ENCODE measurements at regions not wholly inside any gene's neighbourhood (a gene's known extent, or its start where the extent isn't known, plus 50 kb on each side); places are given as distances from the start of the nearest gene placed in this dataset.

- Mint-ChIP-seq H3K36me3 (ENCODE audit: low read depth) (peaks cover 12% of the 10 kb centered on the region), H3K9me3 (peaks cover 19% of the 10 kb centered on the region), H3K4me3 (no peak overlapping the region), H3K27ac (no peak overlapping the region), H3K27me3 (ENCODE audit: insufficient read depth, low read depth, poor library complexity) (no peaks in the 10 kb centered on the region), H3K4me1 (no peaks in the 10 kb centered on the region)
- Histone ChIP-seq H3K79me2 (replicated peaks; ENCODE audit: insufficient read depth) (no peaks in the 10 kb centered on the region), H3K27ac (ENCODE audit: low read depth) (no peak overlapping the region), H3K4me3 (no peak overlapping the region), H3F3A (replicated peaks; ENCODE audit: low read depth) (no peaks in the 10 kb centered on the region), H3K36me3 (ENCODE audit: insufficient read depth) (no peaks in the 10 kb centered on the region), H3K4me2 (no peak overlapping the region), H3K27me3 (ENCODE audit: insufficient read depth) (no peaks in the 10 kb centered on the region), H2AFZ (no peak overlapping the region), H3K4me1 (ENCODE audit: insufficient read depth) (no peaks in the 10 kb centered on the region), H4K20me1 (replicated peaks; ENCODE audit: insufficient read depth) (no peaks in the 10 kb centered on the region), H3K9me2 (ENCODE audit: insufficient read depth) (0 out of 2 replicates have a peak, but pooled peaks cover 6% of the 10 kb centered on the region)
- ATAC-seq (no peak), DNase-seq (ENCODE audit: low spot score) (no peak)
- TF ChIP-seq ZNF114 (CRISPR knock-in tag; IDR thresholded peaks at IDR 0.05), result no peak
- TF ChIP-seq, protein P1, sequence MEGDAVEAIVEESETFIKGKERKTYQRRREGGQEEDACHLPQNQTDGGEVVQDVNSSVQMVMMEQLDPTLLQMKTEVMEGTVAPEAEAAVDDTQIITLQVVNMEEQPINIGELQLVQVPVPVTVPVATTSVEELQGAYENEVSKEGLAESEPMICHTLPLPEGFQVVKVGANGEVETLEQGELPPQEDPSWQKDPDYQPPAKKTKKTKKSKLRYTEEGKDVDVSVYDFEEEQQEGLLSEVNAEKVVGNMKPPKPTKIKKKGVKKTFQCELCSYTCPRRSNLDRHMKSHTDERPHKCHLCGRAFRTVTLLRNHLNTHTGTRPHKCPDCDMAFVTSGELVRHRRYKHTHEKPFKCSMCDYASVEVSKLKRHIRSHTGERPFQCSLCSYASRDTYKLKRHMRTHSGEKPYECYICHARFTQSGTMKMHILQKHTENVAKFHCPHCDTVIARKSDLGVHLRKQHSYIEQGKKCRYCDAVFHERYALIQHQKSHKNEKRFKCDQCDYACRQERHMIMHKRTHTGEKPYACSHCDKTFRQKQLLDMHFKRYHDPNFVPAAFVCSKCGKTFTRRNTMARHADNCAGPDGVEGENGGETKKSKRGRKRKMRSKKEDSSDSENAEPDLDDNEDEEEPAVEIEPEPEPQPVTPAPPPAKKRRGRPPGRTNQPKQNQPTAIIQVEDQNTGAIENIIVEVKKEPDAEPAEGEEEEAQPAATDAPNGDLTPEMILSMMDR (conservative IDR thresholded peaks at IDR 0.05; ENCODE audit: low read depth in 2 of 2), result peak in 1 of 2 experiments; percentile 29; a peak in 1 of 4 replicates
- TF ChIP-seq ZNF331 (CRISPR knock-in tag; IDR thresholded peaks at IDR 0.05; ENCODE audit: low read depth), result no peak
Observed at GRCh38 chr2:107380912-107381311, 445.8 kb upstream of the RGPD4 start.

GRCh38 chr2:107383691-107384090, 443.0 kb upstream of the RGPD4 start:
- Mint-ChIP-seq H3K4me1 (no peaks in the 10 kb centered on the region), H3K9me3 (peaks cover 33% of the 10 kb centered on the region), H3K27ac (no peak overlapping the region), H3K36me3 (ENCODE audit: low read depth) (peaks cover 16% of the 10 kb centered on the region), H3K4me3 (no peak overlapping the region), H3K27me3 (ENCODE audit: insufficient read depth, low read depth, poor library complexity) (no peaks in the 10 kb centered on the region)
- H3K9me2 ChIP-seq (ENCODE audit: insufficient read depth), result 0 out of 2 replicates have a peak, but pooled peaks cover 6% of the 10 kb centered on the region
- H4K20me1 ChIP-seq (replicated peaks; ENCODE audit: insufficient read depth), result no peaks in the 10 kb centered on the region
- no peak for TF ChIP-seq STAT1 (IDR thresholded peaks at IDR 0.05; ENCODE audit: unreplicated experiment)
- TF ChIP-seq EZH2phosphoT487 (IDR thresholded peaks at IDR 0.05; ENCODE audit: unreplicated experiment), result no peak
- no peak for TF ChIP-seq POLR2AphosphoS5 (IDR thresholded peaks at IDR 0.05; ENCODE audit: low read depth)
- TF ChIP-seq ZNF331 (CRISPR knock-in tag; IDR thresholded peaks at IDR 0.05; ENCODE audit: low read depth), result no peak
- TF ChIP-seq, protein P2, sequence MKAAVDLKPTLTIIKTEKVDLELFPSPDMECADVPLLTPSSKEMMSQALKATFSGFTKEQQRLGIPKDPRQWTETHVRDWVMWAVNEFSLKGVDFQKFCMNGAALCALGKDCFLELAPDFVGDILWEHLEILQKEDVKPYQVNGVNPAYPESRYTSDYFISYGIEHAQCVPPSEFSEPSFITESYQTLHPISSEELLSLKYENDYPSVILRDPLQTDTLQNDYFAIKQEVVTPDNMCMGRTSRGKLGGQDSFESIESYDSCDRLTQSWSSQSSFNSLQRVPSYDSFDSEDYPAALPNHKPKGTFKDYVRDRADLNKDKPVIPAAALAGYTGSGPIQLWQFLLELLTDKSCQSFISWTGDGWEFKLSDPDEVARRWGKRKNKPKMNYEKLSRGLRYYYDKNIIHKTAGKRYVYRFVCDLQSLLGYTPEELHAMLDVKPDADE (IDR thresholded peaks at IDR 0.05), result no peak
- TF ChIP-seq, protein P1 (conservative IDR thresholded peaks at IDR 0.05; ENCODE audit: low read depth in 2 of 2), result no peak
- no peak for TF ChIP-seq NANOG (IDR thresholded peaks at IDR 0.05; ENCODE audit: borderline replicate concordance)
- H3K4me1 ChIP-seq (ENCODE audit: insufficient read depth), result no peaks in the 10 kb centered on the region
- H3K4me2 ChIP-seq, result no peak overlapping the region
- no peaks in the 10 kb centered on the region for H3K79me2 ChIP-seq (replicated peaks; ENCODE audit: insufficient read depth)
- no peaks in the 10 kb centered on the region for H3K27me3 ChIP-seq (ENCODE audit: insufficient read depth)
- H3K27ac ChIP-seq (ENCODE audit: low read depth), result no peak overlapping the region
- H3F3A ChIP-seq (replicated peaks; ENCODE audit: low read depth), result no peaks in the 10 kb centered on the region
- DNase-seq (ENCODE audit: low spot score), result no peak
- H3K36me3 ChIP-seq (ENCODE audit: insufficient read depth), result no peaks in the 10 kb centered on the region
- H2AFZ ChIP-seq, result no peak overlapping the region
- ATAC-seq, result no peak
- H3K4me3 ChIP-seq, result no peak overlapping the region
